Activated CD8-positive, alpha-beta T cell treated with anti-CD3 and anti-CD28 coated beads for 36 hours (primary cell): ENCODE measurements at regions not wholly inside any gene's neighbourhood (a gene's known extent, or its start where the extent isn't known, plus 50 kb on each side); places are given as distances from the start of the nearest gene placed in this dataset.

Experiments used
- ATAC-seq: fragments of 200-7000 bp; cut with Tn5 transposase; one replicate; pipeline ENCODE4 v1.10.0; 2021; ENCODE audit warnings: mild to moderate bottlenecking, moderate library complexity
- CTCF ChIA-PET: fragments of 350-600 bp; sonication (Branson Sonifier 250); formaldehyde crosslinking; loops from one replicate; lab custom pipeline; 2021; ENCODE audit warnings: antibody characterized with exemption; lab: Charles Lee
- POLR2A ChIA-PET: fragments of 350-600 bp; sonication (Branson Sonifier 250); formaldehyde crosslinking; loops from one replicate; lab custom pipeline; 2021; ENCODE audit warnings: antibody characterized with exemption; lab: Charles Lee
- DNase-seq: peaks from one replicate; pipeline ENCODE4 v3.0.0-alpha.2; 2020
- H3K27ac Mint-ChIP-seq: one replicate; pipeline ENCODE4 v1.8.0; 2021; ENCODE audit warnings: mild to moderate bottlenecking, mixed read lengths
- H3K27me3 Mint-ChIP-seq: one replicate; pipeline ENCODE4 v1.8.0; 2021; ENCODE audit warnings: mixed read lengths
- H3K36me3 Mint-ChIP-seq: one replicate; pipeline ENCODE4 v1.8.0; 2021; ENCODE audit warnings: low read depth, mixed read lengths
- H3K4me1 Mint-ChIP-seq: one replicate; pipeline ENCODE4 v1.8.0; 2021; ENCODE audit warnings: low read depth, mixed read lengths
- H3K4me3 Mint-ChIP-seq: one replicate; pipeline ENCODE4 v1.8.0; 2021; ENCODE audit warnings: mild to moderate bottlenecking, moderate library complexity, mixed read lengths
- H3K9me3 Mint-ChIP-seq: one replicate; pipeline ENCODE4 v1.8.0; 2021; ENCODE audit warnings: mixed read lengths
- CTCF ChIP-seq: fragments of 200-600 bp; IDR thresholded peaks from one replicate; pipeline ENCODE4 v1.8.0; 2022; ENCODE audit warnings: antibody characterized with exemption, mild to moderate bottlenecking
- intact Hi-C: fragments of 100-400 bp; cut with micrococcal nuclease; formaldehyde crosslinking; loops from one replicate; pipeline ENCODE4 v1.10.0; 2022

GRCh38 chr6:113776998-113777397 is 80.1 kb upstream of the MARCKS start:
- POLR2A ChIA-PET, result no interaction called here
- H3K27ac Mint-ChIP-seq, result no peak overlapping the region
- no peak overlapping the region for H3K4me3 Mint-ChIP-seq

GRCh38 chr6:113777601-113778000 is 79.5 kb upstream of the MARCKS start:
- no peaks in the 10 kb centered on the region for H3K36me3 Mint-ChIP-seq
- DNase-seq, result no peak
- no peak overlapping the region for H3K4me3 Mint-ChIP-seq
- no peaks in the 10 kb centered on the region for H3K4me1 Mint-ChIP-seq
- no peaks in the 10 kb centered on the region for H3K9me3 Mint-ChIP-seq
- intact Hi-C loops, result no loop called here
- ChIA-PET CTCF (interaction anchor here (1.0 kb wide), 1 partner anchor 32 kb away, joined by 3 read pairs; no protein-coding TSS in a partner anchor), POLR2A (no interaction called here)
- H3K27me3 Mint-ChIP-seq, result peaks cover 4% of the 10 kb centered on the region
- no peak overlapping the region for H3K27ac Mint-ChIP-seq
- no peak for TF ChIP-seq CTCF
- ATAC-seq, result no peak

More at GRCh38 chr6:113776998-113777397, 80.1 kb upstream of the MARCKS start:
- TF ChIP-seq CTCF, result no peak
- Mint-ChIP-seq H3K27me3 (peaks cover 4% of the 10 kb centered on the region), H3K36me3 (no peaks in the 10 kb centered on the region), H3K9me3 (no peaks in the 10 kb centered on the region), H3K4me1 (no peaks in the 10 kb centered on the region)
- intact Hi-C loops, result no loop called here
- ATAC-seq, result no peak
- DNase-seq, result no peak
- CTCF ChIA-PET, result no interaction called here

- H3K36me3 Mint-ChIP-seq, result no peaks in the 10 kb centered on the region
- no peaks in the 10 kb centered on the region for H3K9me3 Mint-ChIP-seq
- H3K4me1 Mint-ChIP-seq, result no peaks in the 10 kb centered on the region
- H3K27ac Mint-ChIP-seq, result no peak overlapping the region
- ATAC-seq (no peak), DNase-seq (no peak)
- no peak overlapping the region for H3K4me3 Mint-ChIP-seq
- CTCF ChIA-PET, result interaction anchor here (1.4 kb wide), 1 partner anchor 79 kb away, joined by 3 read pairs; no protein-coding TSS in a partner anchor
- H3K27me3 Mint-ChIP-seq, result no peaks in the 10 kb centered on the region
- POLR2A ChIA-PET, result no interaction called here
- TF ChIP-seq CTCF, result no peak
- intact Hi-C loops, result no loop called here
Observed at GRCh38 chr6:113779656-113780055, 77.5 kb upstream of the MARCKS start.

GRCh38 chr6:113782636-113783035 is 74.5 kb upstream of the MARCKS start:
- ATAC-seq (no peak), DNase-seq (no peak)
- ChIA-PET POLR2A (interaction anchor here (0.7 kb wide), 1 partner anchor 112 kb away, joined by 3 read pairs; no protein-coding TSS in a partner anchor), CTCF (no interaction called here)
- intact Hi-C loops, result no loop called here
- H3K4me1 Mint-ChIP-seq, result no peaks in the 10 kb centered on the region
- no peaks in the 10 kb centered on the region for H3K36me3 Mint-ChIP-seq
- H3K27ac Mint-ChIP-seq, result no peak overlapping the region
- H3K9me3 Mint-ChIP-seq, result no peaks in the 10 kb centered on the region
- TF ChIP-seq CTCF, result no peak
- no peaks in the 10 kb centered on the region for H3K27me3 Mint-ChIP-seq
- H3K4me3 Mint-ChIP-seq, result no peak overlapping the region

- H3K4me3 Mint-ChIP-seq, result no peak overlapping the region
- H3K36me3 Mint-ChIP-seq, result no peaks in the 10 kb centered on the region
- intact Hi-C loops, result no loop called here
- H3K4me1 Mint-ChIP-seq, result no peaks in the 10 kb centered on the region
- DNase-seq (no peak), ATAC-seq (no peak)
- CTCF ChIA-PET, result interaction anchor here (0.6 to 1.2 kb wide), 3 partner anchors 11 to 73 kb away, joined by 3 to 4 read pairs (median 3); no protein-coding TSS in a partner anchor
- H3K9me3 Mint-ChIP-seq, result no peaks in the 10 kb centered on the region
- TF ChIP-seq CTCF, result no peak
- no peak overlapping the region for H3K27ac Mint-ChIP-seq
- POLR2A ChIA-PET, result interaction anchor here (0.6 kb wide), 1 partner anchor 63 kb away, joined by 3 read pairs; no protein-coding TSS in a partner anchor
- H3K27me3 Mint-ChIP-seq, result no peaks in the 10 kb centered on the region
Observed at GRCh38 chr6:113786168-113786567, 71.0 kb upstream of the MARCKS start.
